HG02642 (cell line): ENCODE measurements at regions not wholly inside any gene's neighbourhood (a gene's known extent, or its start where the extent isn't known, plus 50 kb on each side); places are given as distances from the start of the nearest gene placed in this dataset.
"Not testable (repeated sequence)": the region's sequence is repeated elsewhere in the genome, so short reads cannot be mapped to it uniquely, and the experiment has no call there.

ENCODE experiments used
- ATAC-seq: cut with Tn5 transposase; IDR thresholded peaks from one replicate; pipeline ENCODE4 v1.9.1; 2021; ENCODE audit warnings: mild to moderate bottlenecking; ENCODE audit not compliant: unreplicated experiment, poor library complexity

DNA sequence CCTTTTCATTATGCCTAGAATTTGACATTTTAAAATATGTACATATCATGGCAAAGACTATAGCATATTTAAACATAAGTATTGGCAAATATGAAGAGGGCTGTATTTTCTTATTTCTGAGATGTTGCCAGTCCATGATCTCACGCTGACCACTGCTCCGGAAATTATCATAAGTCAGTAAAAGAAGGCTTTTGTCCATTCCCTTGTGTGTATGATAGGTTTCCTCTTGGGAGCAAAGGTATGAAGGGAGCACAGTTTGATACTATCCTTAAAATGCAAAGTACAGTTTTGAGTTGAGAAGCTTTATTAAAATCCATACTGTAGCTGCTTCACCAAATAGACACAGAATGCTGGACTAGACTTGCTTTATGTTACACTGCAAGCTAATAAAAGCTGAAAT, 52.6 kb upstream of the AGA start:
- no peak for ATAC-seq

- ATAC-seq = not testable (repeated sequence)
Measured at GRCh38 chr4:177495626-177496025, 53.4 kb upstream of the AGA start.

DNA sequence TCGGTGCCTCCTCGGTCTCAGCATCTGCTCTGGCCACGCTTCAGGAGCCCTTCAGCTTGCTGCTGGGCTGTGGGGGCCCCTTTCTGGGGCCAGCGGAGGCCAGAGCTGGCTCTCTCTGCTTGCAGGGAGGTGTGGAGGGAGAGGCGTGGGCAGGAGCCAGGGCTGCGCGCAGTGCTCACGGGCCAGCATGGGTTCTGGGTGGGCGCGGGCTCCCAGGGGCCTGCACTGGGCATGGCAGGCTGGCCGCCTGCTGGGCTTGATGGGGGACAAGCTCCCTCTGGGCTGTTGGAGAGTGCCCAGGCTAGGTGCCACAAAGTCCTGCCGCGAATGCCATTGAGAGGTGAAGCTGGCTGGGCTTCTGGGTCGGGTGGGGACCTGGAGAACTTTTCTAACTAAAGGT, 57.3 kb upstream of the AGA start:
- no peak for ATAC-seq

DNA sequence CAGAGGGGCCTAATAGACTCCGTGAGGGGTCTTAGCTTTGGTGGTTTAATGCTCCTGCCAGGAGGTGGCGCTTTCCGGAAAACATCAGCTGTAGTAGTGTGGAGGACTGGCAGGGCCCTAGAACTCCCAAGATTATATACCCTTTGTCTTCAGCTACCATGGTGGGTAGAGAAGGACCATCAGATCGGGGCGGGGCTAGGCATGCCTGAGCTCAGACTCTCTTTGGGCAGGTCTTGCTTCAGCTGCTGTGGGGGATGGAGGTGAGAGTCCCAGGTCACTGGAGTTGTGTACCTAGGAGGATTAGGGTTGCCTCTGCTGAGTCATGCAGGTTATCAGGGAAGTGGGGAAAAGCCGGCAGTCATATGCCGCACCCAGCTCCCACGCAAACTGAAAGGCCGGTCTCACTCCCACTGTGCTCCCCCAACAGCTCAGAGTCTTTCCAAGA, 63.0 kb upstream of the AGA start:
- no peak for ATAC-seq

DNA sequence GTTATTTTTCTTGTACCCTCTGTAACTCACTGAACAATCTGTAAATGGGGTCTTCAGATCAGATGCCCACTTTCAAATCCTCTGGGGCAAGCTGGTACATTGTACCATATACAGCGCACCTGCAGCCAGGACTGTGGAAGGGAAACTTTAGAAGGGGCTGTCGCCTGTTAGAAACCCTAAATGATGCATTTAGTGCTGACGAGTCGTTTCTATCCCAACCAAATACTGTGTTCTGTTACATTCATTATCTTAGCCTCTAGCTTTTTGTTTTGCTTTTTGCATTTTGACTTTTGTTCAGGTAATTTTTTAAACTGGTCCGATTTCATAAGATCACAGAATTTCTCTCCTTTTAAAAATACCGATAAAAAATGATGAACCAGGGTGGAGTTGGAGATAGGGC, 66.4 kb upstream of the AGA start:
- no peak for ATAC-seq

DNA sequence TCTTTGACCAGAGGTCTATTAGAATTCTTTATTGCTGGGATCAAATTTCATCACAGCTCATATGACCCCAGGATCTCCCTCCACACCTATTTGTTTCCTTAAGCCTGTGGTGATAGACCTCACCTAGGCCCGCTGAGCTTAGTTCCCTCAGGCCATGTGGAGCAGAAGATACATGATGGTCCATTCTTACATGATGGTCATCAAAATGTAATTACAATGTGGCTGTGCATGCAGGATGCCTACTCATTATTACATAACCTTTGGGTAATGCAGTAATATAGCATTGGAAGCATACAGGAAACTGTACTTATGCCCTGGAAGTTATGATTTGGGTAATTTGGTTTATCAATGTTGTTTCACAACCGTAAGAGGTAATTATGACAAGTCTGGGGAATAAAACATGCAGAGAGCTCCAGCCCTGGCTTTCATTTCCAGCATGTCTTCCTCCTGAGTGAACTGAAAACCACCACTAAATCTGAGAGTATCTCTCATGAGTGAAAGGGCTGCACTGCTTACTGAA, 67.0 kb upstream of the AGA start:
- no peak for ATAC-seq

- ATAC-seq = no peak
Measured at GRCh38 chr4:177511611-177512010, 69.4 kb upstream of the AGA start.

DNA sequence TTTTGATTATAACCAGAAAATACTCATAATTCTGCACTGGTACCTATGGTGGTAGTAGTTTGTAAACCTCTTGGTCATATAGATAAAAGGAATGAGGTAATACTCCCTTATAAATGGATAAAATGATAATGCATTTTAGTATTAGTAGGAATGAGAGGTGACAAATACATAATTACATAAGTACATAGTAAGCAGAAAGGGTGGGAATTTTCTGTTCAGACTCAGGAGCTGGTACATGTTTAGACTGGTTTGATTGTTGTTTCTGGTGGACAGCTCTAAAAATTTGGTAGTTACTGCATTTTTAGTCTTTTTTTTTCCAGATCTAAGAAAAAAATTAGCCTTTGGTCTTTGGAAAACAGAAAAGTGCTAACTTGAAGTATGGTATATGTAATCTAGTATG, 70.4 kb upstream of the AGA start:
- ATAC-seq = no peak

- ATAC-seq = no peak
Measured at GRCh38 chr4:177517862-177518261, 75.6 kb upstream of the AGA start.

DNA sequence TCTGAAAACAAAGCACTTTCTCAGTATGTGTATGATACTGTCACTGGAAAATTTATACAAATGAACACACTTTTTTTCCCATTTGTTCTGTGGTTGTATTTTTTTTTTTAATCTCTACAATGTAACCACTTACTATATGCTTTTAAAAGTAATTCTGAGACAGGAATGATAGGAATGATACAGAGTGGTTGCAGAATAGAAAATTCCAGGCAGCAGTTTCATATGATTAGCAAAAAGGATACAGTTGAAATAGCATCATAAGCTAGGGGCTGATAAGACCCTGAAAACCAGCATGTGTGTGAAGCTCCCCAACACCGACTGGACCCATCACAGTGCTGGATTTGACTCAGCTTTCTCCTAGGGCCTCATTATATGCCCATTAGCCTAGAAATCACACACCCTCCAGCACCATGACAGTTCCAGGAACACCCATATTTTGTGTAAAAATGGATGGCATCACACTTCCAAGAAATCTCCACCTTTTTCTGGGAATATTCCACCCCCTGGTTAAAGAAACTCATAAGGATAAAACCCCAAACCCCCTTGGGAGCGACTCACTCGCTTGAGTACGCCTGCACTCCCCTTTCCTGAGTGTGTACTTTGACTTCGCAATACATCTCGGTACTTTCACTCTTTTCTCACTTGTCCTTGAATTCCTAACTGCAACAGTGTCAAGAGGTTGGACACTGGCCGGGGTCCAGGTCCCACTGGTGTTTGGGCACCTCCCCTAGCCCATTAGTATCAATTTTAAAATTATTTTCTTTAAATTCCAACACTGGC, 77.4 kb upstream of the AGA start:
- no peak for ATAC-seq

DNA sequence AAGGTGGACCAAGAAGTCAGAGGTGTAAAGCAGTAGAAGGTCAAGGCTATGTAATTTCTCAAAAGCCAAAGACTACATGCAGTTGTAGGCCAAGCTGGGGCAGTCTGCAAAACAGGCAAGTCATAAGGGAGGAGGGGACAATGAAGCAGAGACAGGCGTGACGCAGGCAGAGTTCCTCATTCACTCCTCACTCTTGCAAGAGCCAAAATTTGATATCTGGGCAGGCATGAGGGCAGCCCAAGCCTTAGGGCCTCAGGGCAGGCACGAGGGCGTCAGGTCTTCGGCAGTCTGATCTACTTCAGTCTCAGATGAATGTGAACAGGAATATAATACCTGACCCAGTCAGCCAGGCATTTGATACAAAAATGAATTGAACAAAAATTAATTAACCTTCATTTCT, 86.4 kb upstream of the AGA start:
- no peak for ATAC-seq

DNA sequence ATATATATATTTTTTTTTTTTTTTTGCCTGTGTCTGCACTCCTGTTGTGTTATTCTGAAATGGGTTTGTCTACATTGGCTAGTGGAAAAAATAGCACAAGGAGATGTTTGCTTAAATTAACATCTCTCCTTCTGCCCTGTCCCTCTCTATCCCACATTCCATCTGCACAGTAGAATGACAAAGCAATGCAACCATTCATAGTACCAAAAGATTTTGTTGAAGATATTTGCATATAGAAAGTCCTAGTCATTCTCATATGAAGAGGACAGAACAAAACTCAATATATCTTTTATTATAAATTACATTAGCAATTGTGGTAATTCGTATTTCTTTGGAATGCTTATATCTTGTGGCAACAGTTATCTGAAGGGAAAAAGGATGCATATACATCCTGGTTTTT, 88.3 kb upstream of the AGA start:
- no peak for ATAC-seq

DNA sequence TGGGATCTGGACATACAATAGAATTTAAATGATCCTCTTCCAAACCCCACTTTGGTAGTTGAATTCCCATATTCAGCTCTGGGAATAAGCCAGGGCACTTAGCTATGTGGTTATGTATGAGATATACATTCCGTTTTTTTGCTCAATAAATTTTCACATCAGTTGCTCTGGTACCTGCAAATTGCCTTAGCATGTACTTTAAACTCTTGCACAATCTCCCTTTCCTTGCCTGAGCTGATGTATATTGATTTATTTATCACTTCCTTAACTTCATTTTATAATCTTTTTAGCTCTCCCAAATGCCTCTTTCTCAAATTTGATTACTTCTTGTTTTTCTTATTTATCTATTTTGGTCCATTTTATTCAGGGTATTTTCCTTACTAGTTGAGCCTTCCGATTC, 90.1 kb upstream of the AGA start:
- ATAC-seq = no peak

- not testable (repeated sequence) for ATAC-seq
Measured at GRCh38 chr4:177534841-177535240, 92.6 kb upstream of the AGA start.

GRCh38 chr4:177546745-177547144, 104.5 kb upstream of the AGA start:
- ATAC-seq = no peak

- ATAC-seq = no peak
Measured at GRCh38 chr4:177547985-177548384, 105.7 kb upstream of the AGA start.

- peak; percentile 45 for ATAC-seq
Measured at GRCh38 chr4:177555007-177555574, 112.9 kb upstream of the AGA start.

- ATAC-seq = no peak
Measured at GRCh38 chr4:177557416-177557815, 115.2 kb upstream of the AGA start.

- no peak for ATAC-seq
Measured at GRCh38 chr4:177558995-177559394, 116.8 kb upstream of the AGA start.

DNA sequence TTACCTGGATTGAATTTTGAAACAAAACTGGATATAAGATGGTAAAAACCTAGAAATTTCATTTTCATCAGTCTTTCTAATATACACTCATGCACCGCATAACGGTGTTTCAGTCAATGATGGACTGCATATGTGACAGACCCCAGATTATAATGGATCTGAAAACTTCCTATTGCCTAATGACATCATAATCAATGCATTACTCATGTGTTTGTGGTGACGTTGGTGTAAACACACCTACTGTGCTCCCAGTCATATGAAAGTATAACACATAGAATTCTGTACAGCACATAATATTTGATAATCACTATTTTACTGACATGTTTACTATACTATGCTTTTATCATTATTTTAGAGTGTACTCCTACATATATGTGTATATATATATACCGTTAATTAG, 119.9 kb upstream of the AGA start:
- ATAC-seq = no peak

DNA sequence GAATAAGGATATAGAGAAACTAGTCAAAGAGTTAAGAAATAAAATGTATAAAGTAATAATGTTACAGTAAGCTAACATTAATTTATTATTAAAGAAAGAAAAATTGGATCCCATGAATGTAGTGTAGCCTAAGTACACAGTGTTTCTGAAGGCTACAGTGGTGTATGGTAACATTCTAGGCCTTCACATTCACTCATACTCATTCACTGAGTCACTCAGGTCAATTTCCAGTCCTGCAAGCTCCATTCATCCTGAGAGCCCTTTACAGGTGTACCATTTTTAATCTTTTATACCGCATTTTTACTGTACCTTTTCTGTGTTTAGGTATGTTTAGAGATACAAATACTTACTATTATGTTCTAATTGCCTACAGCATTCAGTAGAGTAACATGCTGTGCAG, 120.6 kb upstream of the AGA start:
- ATAC-seq = no peak

DNA sequence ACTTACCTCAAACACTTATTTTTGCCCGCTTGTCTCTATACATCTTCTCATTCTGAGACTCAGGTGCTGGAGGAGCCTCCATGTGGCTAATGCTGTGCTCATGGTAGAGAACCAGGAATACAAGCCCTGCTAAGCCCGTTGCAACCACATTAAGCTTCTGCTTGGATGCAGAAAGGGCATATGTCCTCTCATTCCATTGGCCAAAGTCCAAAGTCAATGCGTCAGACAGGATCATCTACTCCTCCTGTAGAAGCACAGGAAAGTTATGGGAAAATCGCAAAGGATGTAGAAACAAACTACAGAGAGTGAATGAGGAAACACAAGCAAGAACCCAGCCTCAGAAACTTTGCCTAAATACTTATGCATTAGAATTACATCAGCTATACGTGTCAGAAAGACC, 124.5 kb upstream of the AGA start:
- no peak for ATAC-seq
